GM10266 (cell line): ENCODE measurements at regions not wholly inside any gene's neighbourhood (a gene's known extent, or its start where the extent isn't known, plus 50 kb on each side); places are given as distances from the start of the nearest gene placed in this dataset.

Source experiments
- DNase-seq: peaks from one replicate; pipeline ENCODE4 v3.0.0; 2012; ENCODE audit errors: extremely low spot score
- TF ChIP-seq, protein P1 (sequence below): IDR thresholded peaks from 2 replicates; pipeline ENCODE4 v1.5.1; 2012; ENCODE audit warnings: mild to moderate bottlenecking, low read depth; ENCODE audit not compliant: control insufficient read depth, insufficient read depth; ENCODE audit errors: missing control alignments

DNA sequence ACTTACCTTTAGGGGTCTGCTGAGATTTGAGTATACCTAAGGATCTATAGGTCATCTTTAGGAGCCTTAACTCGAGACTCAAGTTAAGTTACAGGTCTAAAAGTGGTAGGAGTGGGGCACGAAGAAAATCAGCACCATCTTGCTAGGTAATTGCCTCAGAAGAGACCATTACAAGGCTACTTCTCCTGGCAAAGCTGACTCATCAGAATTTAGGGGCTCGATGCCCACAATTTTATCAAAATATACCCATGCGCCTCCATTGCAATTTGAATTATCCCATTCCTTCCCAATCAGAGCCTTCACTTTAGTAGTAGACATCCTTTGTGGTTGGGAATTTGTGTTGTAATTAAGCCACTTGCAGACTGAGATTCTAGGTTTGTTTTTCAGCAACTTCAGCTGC, 1994.3 kb downstream of the MRPL39 start:
- TF ChIP-seq, protein P1, sequence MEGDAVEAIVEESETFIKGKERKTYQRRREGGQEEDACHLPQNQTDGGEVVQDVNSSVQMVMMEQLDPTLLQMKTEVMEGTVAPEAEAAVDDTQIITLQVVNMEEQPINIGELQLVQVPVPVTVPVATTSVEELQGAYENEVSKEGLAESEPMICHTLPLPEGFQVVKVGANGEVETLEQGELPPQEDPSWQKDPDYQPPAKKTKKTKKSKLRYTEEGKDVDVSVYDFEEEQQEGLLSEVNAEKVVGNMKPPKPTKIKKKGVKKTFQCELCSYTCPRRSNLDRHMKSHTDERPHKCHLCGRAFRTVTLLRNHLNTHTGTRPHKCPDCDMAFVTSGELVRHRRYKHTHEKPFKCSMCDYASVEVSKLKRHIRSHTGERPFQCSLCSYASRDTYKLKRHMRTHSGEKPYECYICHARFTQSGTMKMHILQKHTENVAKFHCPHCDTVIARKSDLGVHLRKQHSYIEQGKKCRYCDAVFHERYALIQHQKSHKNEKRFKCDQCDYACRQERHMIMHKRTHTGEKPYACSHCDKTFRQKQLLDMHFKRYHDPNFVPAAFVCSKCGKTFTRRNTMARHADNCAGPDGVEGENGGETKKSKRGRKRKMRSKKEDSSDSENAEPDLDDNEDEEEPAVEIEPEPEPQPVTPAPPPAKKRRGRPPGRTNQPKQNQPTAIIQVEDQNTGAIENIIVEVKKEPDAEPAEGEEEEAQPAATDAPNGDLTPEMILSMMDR = no peak
- no peak for DNase-seq

DNA sequence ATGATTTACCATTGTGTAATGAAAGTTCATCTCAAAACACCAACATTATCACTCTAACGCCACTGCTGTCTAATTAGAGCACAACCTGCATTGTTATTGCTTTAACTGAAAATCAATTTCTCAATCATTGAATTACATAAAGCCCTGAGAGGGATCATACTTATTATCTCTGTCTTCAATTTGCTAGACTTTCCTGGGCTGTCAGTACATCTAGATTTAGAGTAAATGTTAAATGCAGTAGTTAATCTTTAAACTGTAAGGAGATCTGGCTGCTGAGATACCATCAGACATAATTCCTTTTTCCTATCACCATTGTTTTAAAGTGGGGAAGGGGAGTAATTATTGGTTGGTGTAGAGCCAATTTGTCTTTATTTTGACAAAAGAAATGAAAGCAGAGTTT, 1995.1 kb downstream of the MRPL39 start:
- DNase-seq = no peak
- TF ChIP-seq, protein P1 = no peak

DNA sequence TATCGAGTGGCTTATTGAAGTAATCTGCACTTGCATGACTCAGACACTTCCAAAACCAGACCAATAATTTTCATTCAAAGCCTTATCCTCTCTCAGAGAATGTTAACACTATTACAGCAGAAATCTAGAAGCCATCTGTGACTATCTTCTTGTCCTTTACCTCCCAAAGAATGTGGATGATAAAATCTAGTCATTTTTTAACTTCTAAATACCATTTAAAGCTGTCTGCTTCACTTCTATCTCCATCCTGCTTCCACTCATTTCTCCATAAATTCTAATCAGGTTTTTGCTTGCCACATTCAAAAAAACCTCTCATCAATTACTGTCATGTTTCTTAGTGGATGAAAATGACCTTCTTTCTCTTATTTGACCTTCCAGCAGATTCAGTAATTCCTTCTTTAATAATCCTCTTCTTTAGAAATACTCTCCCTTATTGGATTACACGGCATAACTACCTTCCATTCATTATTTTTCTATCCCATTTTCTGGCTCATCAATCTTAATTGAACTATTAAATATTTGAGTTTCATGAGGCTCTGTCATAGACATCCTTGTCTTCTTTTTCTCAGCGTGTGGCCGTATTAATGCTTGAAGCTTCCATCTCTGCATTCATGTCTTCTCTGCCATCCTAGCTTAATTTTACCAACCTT, 1999.4 kb downstream of the MRPL39 start:
- DNase-seq = no peak
- TF ChIP-seq, protein P1 = no peak

DNA sequence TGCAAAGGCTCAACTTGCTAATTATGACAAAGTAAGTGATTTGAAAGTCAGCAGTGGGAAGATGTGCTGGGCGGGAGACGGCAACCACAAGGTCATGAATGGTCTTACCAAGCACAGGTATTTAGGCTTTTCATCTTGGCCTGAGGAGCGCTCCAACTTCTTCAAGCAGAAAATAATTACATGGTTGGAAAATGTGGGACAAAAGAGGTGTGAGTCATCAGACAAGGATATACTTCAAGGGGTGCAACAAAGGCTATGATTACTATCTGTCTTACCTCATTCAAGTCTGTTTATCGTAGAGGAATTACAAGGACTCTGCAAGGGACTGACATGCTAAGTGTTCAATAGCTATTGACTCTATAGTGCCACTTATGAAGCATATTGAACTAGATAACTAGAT, 2005.7 kb downstream of the MRPL39 start:
- DNase-seq = no peak
- TF ChIP-seq, protein P1 = no peak

GRCh38 chr21:23593582-23593981, 2013.7 kb downstream of the MRPL39 start:
- TF ChIP-seq, protein P1 = no peak
- no peak for DNase-seq

- TF ChIP-seq, protein P1 = no peak
Measured at GRCh38 chr21:23585419-23585818, 2021.9 kb downstream of the MRPL39 start.

DNA sequence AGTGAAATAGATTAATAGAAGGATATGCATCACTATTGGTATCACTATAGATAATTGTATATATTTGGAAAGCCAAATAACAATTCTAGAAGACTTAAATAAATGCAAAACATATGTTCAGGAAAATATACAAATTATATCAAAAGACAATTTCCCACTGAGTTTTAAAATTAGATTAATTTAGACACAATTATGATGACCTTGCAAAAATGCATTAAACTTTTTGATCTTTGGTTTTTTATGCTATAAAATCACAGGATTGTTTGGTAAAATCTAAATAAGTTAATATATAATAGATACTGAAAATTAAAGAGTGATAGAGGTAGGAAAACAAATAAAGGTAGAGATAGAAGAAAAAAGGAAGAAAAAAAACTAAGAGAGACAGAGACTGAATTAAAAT, 2027.7 kb downstream of the MRPL39 start:
- TF ChIP-seq, protein P1 = no peak
- DNase-seq = no peak

More at GRCh38 chr21:23585419-23585818, 2021.9 kb downstream of the MRPL39 start:
- DNase-seq = no peak
